ENCODE measurements at regions not wholly inside any gene's neighbourhood (a gene's known extent, or its start where the extent isn't known, plus 50 kb on each side); places are given as distances from the start of the nearest gene placed in this dataset.

- TF ChIP-seq CTCF (IDR thresholded peaks at IDR 0.05; ENCODE audit: borderline replicate concordance, control extremely low read depth, extremely low read depth, insufficient read depth, missing control alignments), result no peak
- in situ Hi-C loops (cut with MboI; ENCODE audit: low sequenced_read_pairs, unreplicated experiment), result loop anchor here (25.0 kb wide), 2 partner anchors 438 to 613 kb away; no protein-coding TSS in a partner anchor
- no peak for DNase-seq (ENCODE audit: low spot score)
Observed at GRCh38 chr6:16950302-16950701, 151.5 kb upstream of the STMND1 start.

DNA sequence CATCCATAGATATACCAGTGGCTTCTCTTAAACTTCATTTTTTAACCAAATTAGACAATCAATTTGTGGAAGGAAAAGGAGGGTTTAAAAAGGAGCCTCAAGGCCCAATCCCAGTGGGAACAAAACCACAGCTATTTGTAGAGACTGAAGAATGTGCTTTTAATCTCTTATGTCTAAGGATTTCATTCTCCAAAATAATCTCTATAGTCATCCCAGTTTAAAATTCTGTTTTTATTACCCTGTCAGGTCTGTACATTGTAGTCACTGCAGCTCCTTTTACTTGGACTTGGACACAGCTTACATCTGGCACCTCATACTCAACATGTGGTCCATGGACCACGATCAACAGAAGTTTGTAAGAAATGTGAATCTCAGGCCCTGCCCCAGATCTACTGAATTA is 152.1 kb upstream of the STMND1 start:
- TF ChIP-seq CTCF (IDR thresholded peaks at IDR 0.05; ENCODE audit: borderline replicate concordance, control extremely low read depth, extremely low read depth, insufficient read depth, missing control alignments), result no peak
- DNase-seq (ENCODE audit: low spot score), result no peak
- in situ Hi-C loops (cut with MboI; ENCODE audit: low sequenced_read_pairs, unreplicated experiment), result loop anchor here (25.0 kb wide), 2 partner anchors 437 to 612 kb away; no protein-coding TSS in a partner anchor

GRCh38 chr6:16948396-16948795 is 153.5 kb upstream of the STMND1 start:
- no peak for TF ChIP-seq CTCF (IDR thresholded peaks at IDR 0.05; ENCODE audit: borderline replicate concordance, control extremely low read depth, extremely low read depth, insufficient read depth, missing control alignments)
- in situ Hi-C loops (cut with MboI; ENCODE audit: low sequenced_read_pairs, unreplicated experiment), result no loop called here
- no peak for DNase-seq (ENCODE audit: low spot score)

DNA sequence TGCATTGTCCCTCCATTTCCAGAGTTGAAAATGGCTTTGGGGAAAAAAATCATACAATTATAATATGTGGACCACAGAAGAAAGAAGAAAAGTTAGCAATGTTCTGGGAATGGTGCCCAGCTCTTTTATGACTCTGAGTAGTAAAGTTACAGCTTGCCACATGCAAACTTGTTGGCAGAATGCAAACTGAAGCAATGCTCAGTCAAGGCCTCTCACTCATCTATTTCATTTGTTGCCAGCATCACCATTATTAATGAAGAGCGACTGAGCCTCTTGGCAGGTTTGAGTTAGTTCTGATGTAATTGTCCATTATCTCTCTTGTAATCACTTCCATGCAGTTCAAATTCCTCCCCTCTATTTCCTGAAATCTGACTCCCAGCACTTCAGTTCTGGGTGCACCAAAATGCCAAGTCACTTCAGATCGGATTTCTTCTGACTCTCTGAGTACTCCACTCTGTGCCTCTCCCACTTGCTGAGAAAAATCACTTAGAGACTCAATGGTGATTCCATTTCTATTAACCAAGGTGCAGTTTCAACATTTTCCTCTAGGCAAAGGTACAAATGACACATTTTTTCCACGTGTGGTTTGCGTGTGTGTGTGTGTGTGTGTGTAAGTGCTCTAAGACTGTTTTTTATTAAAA is 154.4 kb upstream of the STMND1 start:
- in situ Hi-C loops (cut with MboI; ENCODE audit: low sequenced_read_pairs, unreplicated experiment), result no loop called here

DNA sequence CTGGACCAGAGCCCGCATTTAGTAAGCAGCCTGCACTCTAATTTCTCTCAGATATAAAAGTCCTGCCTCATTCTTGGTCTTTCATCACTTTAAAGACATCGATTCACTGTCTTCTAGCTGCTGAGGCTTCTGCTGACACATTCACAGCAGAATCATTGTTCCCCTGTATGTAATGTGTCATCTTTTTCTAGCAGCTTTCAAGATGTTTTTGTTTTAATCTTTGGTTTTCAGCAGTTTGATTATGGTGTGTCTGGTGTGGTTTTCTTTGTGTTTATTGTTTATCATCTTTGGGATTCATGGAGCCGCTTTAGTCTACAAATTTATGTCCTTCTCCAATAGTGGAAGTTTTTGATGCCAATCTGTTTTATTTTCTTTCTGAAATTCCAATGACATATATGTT is 157.3 kb upstream of the STMND1 start:
- TF ChIP-seq CTCF (IDR thresholded peaks at IDR 0.05; ENCODE audit: borderline replicate concordance, control extremely low read depth, extremely low read depth, insufficient read depth, missing control alignments), result no peak
- no peak for DNase-seq (ENCODE audit: low spot score)
- in situ Hi-C loops (cut with MboI; ENCODE audit: low sequenced_read_pairs, unreplicated experiment), result no loop called here

More for the DNA sequence above, 154.4 kb upstream of the STMND1 start:
- DNase-seq (ENCODE audit: low spot score), result no peak
- no peak for TF ChIP-seq CTCF (IDR thresholded peaks at IDR 0.05; ENCODE audit: borderline replicate concordance, control extremely low read depth, extremely low read depth, insufficient read depth, missing control alignments)

GRCh38 chr6:16939839-16940238 is 162.0 kb upstream of the STMND1 start:
- no peak for DNase-seq (ENCODE audit: low spot score)
- no peak for TF ChIP-seq CTCF (IDR thresholded peaks at IDR 0.05; ENCODE audit: borderline replicate concordance, control extremely low read depth, extremely low read depth, insufficient read depth, missing control alignments)
- in situ Hi-C loops (cut with MboI; ENCODE audit: low sequenced_read_pairs, unreplicated experiment), result no loop called here

All from GM13976 (cell line).